Body of pancreas (tissue), 4 donors: ENCODE measurements at regions not wholly inside any gene's neighbourhood (a gene's known extent, or its start where the extent isn't known, plus 50 kb on each side); places are given as distances from the start of the nearest gene placed in this dataset.
"Not testable (repeated sequence)": the region's sequence is repeated elsewhere in the genome, so short reads cannot be mapped to it uniquely, and the experiment has no call there.

Source experiments
- POLR2A ChIP-seq, 3 donors: fragments of 450-650 bp; IDR thresholded peaks; one replicate each; pipeline ENCODE4 v1.6.1; 2016; ENCODE audit warnings: antibody characterized with exemption in 3 of 3, mild to moderate bottlenecking in 2 of 3
- TF ChIP-seq, protein P1 (sequence below), 7 experiments: fragments of 450-650 bp in 4 of 7; fragments of 200-600 bp in 3 of 7; sonication (generic) in 3 of 7; IDR thresholded peaks; one replicate each; pipeline ENCODE4 v1.5.1; 2016 to 2019; ENCODE audit warnings: antibody characterized with exemption in 7 of 7

DNA sequence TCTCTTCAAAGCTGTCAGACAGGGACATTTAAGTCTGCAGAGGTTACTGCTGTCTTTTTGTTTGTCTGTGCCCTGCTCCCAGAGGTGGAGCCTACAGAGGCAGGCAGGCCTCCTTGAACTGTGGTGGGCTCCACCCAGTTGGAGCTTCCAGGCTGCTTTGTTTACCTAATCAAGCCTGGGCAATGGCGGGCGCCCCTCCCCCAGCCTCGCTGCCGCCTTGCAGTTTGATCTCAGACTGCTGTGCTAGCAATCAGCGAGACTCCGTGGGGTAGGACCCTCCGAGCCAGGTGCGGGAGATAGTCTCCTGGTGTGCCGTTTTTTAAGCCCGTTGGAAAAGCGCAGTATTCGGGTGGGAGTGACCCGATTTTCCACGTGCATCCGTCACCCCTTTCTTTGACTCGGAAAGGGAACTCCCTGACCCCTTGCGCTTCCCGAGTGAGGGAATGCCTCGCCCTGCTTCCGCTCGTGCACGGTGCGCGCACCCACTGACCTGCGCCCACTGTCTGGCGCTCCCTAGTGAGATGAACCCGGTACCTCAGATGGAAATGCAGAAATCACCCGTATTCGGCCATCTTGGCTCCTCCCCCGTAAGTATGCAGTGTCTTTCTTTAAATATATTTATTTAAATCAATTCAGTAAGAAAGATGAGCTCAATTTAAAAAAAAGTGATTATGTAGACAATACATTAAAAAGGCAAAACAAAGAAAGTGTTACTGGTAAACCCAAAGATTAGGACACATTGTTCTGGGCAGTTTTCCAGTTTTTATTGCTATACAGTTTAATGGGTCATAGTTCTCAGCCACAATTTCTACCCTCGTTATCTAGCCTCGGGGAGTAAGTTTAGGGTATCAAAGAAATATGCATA lies 91.2 kb upstream of the GRM7 start:
- TF ChIP-seq, protein P1, sequence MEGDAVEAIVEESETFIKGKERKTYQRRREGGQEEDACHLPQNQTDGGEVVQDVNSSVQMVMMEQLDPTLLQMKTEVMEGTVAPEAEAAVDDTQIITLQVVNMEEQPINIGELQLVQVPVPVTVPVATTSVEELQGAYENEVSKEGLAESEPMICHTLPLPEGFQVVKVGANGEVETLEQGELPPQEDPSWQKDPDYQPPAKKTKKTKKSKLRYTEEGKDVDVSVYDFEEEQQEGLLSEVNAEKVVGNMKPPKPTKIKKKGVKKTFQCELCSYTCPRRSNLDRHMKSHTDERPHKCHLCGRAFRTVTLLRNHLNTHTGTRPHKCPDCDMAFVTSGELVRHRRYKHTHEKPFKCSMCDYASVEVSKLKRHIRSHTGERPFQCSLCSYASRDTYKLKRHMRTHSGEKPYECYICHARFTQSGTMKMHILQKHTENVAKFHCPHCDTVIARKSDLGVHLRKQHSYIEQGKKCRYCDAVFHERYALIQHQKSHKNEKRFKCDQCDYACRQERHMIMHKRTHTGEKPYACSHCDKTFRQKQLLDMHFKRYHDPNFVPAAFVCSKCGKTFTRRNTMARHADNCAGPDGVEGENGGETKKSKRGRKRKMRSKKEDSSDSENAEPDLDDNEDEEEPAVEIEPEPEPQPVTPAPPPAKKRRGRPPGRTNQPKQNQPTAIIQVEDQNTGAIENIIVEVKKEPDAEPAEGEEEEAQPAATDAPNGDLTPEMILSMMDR (IDR thresholded peaks at IDR 0.05): not testable (repeated sequence)
- not testable (repeated sequence) for TF ChIP-seq POLR2A (IDR thresholded peaks at IDR 0.05)
